GM21723 (cell line): ENCODE measurements at regions not wholly inside any gene's neighbourhood (a gene's known extent, or its start where the extent isn't known, plus 50 kb on each side); places are given as distances from the start of the nearest gene placed in this dataset.
"Not testable (repeated sequence)": the region's sequence is repeated elsewhere in the genome, so short reads cannot be mapped to it uniquely, and the experiment has no call there.

Experiments used
- ATAC-seq: cut with Tn5 transposase; IDR thresholded peaks from one replicate; pipeline ENCODE4 v1.9.1; 2021; ENCODE audit warnings: mild to moderate bottlenecking, moderate library complexity; ENCODE audit not compliant: unreplicated experiment

DNA sequence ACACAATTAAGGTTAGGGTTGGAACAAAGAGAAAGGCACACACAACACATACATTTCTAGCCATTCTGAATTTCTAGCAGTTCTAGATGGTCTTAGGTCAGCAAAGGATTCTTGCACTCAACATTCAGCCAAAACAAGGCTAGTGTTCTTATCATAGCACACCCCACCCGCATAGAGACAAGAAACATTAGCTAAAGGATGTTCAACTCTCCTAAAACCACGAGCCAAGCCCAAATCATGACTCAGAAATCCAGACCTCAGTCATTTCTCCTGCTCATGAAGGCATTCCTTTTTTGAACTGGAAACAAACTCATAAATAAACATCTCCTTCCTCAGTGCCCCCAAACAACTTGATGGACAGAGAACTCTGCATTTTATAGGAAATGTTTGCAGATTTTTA lies 293.0 kb upstream of the NOTCH2NLA start:
- ATAC-seq = not testable (repeated sequence)

DNA sequence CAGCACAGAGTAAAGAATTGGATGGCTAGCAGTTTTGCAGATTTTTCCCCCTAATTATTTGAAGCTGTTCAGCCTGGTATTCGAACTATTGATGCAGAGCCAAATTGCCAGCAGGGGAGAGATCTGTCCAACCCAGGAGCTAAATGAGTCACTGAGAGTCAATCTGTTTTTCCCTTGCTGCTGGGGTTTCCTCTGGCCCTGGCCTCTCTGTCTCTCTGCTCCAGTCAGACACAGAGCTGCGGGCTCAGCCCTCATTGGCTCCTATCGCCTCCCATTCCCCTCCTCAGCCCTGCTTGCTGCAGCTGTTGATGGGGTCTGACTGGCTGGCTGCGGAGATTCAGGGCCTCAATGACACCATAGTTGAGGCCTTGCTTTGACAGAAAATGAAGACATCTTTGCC lies 284.9 kb upstream of the NOTCH2NLA start:
- ATAC-seq = not testable (repeated sequence)

DNA sequence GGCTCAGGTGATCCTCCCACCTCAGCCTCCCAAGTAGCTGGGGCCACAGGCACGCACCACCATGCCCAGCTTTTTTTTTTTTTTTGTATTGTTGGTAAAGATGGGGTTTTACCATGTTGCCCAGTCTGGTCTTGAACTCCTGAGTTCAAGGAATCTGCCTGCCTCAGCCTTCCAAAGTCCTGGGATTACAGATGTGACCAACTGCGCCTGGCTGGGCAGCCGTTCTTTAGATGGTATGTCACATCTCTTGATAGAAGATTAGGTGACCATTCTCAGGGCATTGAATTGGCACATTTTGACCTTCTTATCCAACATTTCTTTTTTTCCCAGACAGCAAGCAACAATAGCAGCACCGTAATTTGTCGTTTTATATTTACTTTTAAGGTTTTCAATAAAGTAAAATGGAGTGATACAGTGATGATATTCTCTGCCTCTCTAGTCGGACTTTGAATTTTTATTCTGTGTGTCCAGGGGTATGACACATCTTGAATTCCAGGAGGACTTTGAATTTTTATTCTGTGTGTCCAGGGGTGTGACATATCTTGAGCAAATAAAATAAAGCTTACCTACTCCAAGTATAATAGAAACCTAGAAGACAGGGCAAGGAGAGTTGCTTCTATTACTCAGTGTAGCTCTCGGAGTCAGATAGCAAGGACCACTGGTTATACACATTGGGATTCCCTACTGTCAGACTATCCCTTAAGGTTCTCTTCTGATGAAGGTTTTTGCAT lies 282.4 kb upstream of the NOTCH2NLA start:
- not testable (repeated sequence) for ATAC-seq

DNA sequence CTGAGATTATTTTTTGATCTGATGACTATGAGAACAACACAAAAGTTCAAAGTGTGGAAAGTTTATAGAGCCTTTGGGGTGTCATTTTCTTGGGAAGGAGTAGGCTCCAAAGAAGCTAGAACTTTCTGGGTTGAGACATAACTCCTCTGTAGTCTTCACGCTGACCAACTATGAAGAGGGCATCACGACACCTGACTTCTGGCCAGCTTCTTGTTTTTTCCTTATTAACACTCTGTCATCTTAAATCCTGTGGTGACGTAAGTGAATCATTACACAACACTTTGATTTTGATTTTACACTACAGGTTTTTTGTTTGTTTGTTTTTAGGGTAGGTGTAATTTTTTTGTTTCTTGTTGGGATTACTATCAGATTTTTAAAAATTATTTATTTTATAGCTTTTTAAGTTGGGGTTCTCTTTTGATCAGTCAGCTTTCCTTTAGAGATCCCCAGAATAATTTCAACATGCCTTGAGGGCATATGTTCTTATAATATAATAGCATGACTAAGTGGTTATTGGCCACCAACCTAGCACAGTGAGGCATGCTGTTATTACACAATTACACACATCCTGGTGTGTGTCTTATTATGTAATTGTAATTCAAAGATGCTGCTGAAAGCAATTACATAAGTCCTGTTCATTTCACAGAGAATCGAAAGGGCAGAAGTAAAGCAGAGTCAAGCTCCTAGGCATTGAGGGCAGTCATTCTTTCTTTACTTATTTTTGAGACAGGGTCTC lies 281.6 kb upstream of the NOTCH2NLA start:
- not testable (repeated sequence) for ATAC-seq

DNA sequence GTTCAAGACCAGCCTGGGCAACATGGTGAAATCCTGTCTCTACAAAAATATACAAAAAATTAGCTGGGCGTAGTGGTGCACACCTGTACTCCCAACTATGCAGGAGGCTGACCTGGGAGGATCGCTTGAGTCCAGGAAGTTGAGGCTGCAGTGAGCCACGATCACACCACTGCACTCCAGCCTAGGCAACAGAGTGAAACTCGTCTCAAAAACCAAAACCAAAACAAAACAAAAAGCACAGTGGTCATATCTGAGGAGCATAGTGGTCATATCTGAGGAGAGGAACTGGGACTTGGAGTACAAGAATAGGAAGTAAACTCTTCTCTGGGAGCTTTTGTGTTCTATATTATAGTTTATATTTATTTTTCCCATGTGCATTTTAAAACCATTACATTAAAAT lies 275.3 kb upstream of the NOTCH2NLA start:
- not testable (repeated sequence) for ATAC-seq

DNA sequence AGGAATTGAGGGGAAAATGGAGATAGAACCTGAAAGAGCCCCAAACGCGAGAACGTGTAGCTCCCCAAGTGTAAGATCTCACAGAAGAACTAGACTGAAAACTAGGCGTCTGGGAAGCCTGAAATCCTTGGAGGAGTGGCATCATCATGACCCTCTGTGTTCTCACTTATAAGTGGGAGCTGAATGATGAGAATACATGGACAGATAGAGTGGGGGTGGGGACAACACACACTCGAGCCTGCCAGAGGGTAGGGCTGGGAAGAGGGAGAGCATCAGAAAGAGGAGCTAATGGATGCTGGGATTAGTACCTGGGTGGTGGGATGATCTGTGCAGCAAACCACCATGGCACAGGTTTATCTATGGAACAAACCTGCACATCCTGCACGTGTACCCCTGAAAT lies 258.7 kb upstream of the NOTCH2NLA start:
- ATAC-seq = not testable (repeated sequence)

DNA sequence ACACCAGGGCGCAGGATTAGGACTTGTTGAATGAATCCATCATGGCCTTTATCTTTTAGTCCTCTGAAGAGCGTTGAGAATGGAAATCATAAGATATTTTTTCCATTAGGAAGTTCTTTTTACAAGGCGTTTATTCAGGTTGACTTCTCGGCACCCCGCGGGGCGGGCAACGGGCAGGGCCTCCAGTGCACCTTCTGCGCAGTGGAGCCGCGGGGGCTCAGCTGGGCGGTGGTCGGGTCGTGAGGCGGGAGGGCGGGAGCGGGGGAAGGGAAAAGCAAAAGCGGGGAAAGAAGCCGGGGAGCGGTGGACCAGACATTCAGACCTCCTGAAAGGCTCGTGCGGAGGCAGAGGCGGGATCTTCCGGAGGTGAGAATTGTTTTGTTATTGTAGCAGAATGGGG lies 258.3 kb upstream of the NOTCH2NLA start:
- not testable (repeated sequence) for ATAC-seq

DNA sequence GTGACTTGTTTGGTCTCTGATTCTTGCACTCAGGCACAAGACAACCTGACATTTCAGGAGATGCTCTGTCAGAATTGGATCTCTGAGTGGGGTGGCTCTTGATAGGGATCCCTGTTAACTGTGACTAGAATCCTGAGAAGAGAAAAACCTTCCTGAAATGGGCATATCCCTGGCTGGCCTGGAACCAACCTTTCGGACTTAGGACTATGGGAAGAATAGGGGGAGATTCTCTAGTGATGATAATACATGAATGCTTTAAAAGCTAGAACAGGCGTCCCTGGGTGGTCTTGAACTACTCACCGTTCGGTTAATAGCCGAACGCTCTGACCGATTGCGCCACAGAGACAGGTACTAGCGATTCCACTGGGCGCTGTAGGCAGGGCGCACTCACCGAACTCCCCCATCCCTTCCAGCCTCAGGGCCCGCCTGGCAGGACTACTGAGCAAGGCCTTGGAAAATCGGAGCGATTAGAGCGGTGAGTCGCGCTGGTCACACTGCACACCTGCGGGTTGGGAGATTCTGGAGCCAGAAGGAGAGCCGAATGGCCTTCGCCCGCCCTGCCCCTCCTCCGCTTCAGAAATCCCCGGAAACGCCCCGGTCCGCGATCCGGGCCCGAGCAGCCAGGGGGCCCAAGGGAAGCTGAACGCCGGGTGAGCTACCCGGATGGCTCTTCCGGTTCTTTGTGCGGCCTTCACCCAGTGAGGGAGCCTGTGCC lies 257.6 kb upstream of the NOTCH2NLA start:
- ATAC-seq = not testable (repeated sequence)

DNA sequence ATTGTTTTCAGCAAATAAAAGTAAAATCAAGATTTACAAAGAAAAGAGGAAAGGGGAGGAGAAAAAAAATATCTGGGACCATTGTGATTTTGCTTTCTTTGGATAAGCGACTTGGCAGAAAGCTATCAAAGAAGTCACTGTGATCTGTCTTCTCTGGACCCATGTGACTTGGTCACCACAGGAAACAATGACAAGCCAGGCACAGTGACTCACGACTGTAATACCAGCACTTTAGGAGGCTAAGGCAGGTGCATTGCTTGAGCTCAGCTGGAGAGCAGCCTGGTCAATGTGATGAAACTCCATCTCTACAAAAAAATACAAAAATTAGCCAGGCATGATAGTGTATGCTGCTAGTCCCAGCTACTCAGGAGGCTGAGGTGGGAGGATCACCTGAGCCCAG lies 255.4 kb upstream of the NOTCH2NLA start:
- not testable (repeated sequence) for ATAC-seq

DNA sequence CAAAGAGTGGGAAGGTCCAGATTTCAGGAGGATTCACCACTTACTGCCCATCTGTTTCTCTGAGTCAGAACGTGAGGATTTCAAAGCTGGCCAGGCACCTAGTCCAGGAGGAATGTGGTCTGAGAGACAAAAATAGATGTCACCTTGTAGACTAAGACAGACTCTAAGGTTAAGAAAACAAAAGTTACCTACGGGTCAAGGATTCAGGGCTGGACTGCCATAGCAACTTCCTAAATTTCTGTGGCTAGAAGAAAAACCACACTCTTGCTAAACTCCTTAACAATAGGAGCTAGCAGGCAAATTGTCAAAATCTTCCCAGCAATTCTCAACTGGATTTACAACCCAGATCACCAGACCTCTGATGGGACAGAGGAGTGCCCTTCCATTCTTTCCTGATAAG lies 250.4 kb upstream of the NOTCH2NLA start:
- ATAC-seq = not testable (repeated sequence)

DNA sequence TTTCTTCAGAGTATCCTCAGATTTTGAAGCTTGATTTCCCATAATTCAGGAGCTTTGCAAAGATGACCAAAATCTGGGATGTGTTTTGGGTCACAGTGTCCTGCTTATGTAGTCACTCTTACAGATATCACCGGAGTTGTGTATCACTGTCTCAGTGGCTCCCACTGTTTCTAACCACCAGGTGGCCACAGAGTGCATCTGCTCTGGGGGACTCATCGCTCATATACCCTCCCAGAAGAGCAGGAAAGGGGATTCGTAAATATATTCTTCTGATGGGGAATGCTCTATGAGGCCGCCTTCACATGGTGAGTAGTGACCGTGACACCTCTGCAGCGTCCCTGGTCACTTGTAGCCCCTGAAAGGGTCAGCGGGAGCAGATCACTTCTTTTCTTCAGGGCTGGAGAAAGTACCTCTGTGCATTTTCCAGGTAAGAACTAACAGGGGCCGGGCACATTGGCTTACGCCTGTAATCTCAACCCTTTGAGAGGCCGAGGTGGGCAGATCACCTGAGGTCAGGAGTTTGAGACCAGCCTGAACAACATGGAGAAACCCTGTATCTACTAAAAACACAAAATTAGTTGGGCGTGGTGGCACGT lies 249.4 kb upstream of the NOTCH2NLA start:
- not testable (repeated sequence) for ATAC-seq

DNA sequence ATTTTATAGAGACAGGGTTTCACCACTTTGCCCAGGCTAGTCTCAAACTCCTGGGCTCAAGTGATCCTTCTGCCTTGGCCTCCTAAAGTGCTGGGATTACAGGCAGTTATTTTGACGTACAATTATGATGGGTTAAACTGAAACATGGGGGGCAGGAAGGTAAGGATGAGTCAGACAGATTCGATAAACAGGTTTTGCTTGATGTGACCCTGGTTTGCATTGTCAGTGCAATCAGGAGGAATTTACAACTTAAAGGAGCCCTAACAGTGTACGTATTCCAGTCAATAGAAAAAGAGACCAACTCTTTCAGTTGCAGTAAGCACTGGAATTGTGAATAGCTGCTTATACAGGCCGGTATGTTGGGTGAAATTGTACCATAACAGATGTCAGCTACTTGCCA lies 246.3 kb upstream of the NOTCH2NLA start:
- not testable (repeated sequence) for ATAC-seq

DNA sequence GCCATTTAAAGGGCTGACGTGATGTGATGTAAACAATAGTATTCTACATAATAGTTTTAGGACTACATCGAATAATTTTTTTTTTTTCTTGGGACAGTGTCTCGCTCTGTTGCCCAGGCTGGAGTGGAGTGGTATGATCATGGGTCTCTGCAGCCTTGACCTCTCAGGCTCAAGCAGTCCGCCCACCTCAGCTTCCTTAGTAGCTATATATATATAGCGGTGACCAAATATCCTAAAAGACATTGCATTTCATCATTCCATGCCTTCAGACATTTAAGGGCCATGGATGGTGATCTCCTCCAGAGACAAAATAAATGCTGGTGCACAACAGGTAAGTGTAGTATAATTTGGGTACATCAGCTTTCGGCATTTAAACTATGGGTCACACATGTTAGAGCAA lies 245.4 kb upstream of the NOTCH2NLA start:
- ATAC-seq = not testable (repeated sequence)

DNA sequence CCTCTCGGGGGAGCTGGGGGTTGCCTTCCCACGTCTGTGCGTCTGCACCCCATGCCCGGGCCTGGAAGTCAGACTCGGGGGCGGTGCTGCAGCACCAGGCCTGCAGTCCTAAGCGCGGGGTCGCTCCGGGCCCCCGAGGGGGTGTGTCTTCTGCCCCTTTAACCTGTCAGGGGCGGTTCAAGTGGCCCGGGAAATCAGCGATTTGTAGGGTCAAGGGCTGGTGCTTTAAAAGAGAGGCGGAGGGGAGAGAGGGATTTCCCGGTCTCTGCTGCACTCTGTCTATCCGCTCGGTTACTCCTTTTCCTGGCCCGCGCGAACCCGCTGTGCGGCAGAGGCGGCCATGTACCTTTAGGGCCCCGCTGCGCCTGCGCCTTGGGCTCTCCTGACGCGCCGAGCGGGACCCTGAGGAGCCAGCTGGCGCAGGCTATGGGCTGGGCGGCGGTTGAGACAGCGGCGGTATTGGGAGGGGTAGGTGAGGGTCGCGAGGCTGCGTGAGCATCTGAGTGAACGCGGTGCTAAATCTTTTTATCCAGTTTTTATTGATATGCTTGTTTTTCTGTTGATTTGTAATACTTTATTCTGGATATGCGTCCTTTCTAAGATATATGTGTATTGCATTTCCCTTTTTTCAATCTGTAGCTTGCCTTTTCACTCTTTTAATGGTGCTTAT lies 243.5 kb upstream of the NOTCH2NLA start:
- peak; percentile 86 for ATAC-seq

DNA sequence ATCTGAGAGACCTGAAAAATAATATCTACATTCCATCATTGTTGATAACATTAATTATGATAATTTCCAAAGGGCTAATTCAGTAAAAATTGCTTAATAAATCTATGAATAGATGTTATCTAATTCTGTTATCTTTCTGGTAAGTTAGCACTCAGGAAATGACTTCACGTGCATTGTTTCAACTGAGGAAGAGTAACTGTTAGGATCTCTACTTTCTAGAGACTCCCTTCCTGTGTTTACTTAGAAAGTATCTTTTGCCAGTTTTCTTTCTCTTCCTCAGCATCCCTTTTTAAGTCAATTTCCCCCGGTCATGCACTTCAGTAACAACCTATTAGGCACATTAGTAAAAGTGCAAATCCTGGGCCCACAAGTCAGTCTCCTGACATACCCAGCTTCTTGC lies 231.1 kb upstream of the NOTCH2NLA start:
- not testable (repeated sequence) for ATAC-seq

DNA sequence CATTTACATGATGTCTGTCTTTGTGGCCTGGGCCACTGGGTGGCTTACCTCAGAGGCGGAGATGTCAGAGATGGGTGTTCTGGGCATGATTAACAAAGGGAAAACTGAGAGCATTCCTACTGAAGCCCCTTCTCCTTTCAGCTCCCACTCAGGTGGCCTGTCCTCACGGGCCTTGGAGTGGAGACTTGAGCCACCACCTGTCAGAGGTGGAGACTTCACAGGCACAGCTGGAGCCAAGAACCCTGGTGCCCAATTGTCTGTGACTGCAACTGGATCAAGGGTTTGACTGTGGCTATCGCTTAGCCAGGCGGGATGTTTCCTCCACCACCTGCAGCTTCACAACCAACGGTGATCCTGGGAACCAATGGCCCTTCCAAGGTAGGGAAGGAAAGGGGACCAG lies 230.5 kb upstream of the NOTCH2NLA start:
- not testable (repeated sequence) for ATAC-seq

DNA sequence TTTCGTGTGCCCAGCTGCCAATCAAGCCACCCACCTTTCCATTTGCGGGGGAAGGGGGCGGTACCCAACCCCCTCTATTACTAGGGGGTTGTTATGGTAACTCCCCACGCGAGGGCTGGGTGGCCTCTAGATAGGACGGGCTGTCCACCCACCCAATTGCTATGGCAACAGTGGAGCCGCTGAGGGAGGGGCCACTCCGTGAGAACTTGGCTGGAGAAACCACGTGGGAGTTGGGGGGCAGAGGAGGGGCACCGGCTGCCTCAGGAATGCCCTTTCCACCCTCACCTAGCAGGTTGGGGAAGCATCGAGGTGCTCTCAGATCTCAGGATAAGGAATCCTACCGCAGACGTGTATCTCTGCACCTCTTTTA lies 220.0 kb upstream of the NOTCH2NLA start:
- ATAC-seq = not testable (repeated sequence)

DNA sequence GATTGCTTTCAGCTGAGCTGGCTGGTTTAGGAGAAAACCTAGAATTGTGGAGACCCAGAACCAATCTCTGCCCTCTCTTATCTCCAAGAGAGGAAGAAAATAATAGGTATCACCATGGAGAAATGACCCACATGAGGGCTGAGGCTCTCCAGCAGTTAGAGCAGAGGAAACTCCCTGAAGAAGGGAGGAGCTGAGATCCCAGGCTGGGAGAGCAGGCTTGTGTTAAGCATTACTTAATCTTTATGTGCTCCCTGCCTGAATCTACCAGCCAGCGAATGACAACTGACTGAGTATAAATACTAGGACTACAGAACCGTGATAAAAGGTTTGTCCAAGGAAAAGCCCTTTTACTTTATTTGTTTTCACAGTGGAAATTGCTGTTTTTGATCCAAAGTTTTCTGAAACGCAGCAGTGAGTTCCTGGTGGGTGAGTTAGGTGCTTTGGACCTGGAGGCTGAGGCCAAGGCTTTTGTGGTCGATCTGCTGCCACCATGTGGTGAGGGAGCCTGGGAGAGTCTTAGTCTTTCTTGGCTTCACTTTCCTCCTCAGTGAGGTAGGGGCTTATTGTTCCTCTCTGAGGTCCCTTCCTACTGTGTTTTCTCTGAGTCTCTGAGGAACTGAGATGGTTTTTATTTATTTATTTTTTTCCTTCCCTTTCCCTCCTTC lies 219.5 kb upstream of the NOTCH2NLA start:
- not testable (repeated sequence) for ATAC-seq

DNA sequence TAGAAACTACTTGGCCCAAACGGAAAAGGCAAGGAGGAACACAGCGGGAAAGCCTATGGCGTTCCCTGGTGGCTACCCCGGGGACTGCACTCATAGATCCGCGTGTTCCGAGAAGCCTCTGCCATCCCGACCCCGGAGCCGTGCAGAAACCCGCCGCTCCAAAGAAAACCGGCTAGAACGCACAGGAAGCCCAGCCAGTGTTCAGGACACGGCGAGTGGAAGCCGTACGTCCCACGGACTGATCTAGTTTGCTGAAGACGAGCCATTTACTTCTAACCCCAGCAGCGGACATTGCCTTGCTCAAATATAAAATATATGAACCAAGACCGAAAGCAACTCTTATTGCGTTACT lies 215.0 kb upstream of the NOTCH2NLA start:
- not testable (repeated sequence) for ATAC-seq
